GM19239 (cell line): ENCODE measurements at regions not wholly inside any gene's neighbourhood (a gene's known extent, or its start where the extent isn't known, plus 50 kb on each side); places are given as distances from the start of the nearest gene placed in this dataset.
A peak's percentile ranks its signal among the peaks of the same experiment; 100 is the strongest.

Experiments
- DNase-seq: peaks from one replicate; pipeline ENCODE4 v3.0.0; 2011; ENCODE audit warnings: low spot score; ENCODE audit not compliant: insufficient read length
- FAIRE-seq: peaks from 2 replicates; lab custom pipeline; 2011; peaks lifted over from hg19 to GRCh38; lab: Jason Lieb, UNC

DNA sequence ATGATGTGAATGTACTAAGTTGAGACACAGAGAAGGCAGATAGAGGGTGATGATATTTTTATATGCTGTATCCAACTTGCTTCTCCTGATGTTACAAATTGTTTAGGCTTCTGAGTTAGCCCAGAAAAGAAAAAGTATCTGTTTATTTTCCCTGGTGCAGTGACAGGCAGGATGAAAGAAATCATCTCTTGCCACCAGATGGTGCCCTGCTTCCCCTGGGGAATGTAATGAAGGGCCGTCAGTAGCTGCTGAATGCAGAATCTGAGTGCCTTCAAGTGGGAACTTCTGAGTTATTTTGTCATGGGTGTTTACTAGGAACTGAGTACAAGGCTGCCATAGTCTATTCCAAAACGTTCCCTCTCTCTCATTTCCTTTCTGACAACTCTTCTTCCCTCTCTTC is 525.6 kb downstream of the MBD2 start:
- FAIRE-seq: no peak
- peak; percentile 3 for DNase-seq

DNA sequence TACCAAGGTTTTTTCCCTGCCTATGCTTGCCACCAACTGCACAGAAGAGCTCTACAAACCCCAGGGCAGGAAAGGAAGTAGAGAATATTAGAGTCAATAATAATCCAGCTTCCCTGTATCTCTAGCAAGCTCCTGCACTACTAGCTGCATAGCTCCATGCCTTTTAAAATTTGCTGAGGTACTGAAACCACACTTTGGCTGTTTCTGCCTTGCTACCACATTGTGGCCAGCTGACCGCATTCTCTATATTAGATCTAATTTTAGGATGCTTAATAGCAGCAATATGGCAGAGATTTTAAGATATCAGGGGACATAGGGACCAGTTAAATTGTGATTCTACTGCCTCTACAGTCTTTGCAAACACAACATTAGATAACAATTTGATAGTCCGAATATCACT is 534.6 kb downstream of the MBD2 start:
- DNase-seq: no peak
- no peak for FAIRE-seq

DNA sequence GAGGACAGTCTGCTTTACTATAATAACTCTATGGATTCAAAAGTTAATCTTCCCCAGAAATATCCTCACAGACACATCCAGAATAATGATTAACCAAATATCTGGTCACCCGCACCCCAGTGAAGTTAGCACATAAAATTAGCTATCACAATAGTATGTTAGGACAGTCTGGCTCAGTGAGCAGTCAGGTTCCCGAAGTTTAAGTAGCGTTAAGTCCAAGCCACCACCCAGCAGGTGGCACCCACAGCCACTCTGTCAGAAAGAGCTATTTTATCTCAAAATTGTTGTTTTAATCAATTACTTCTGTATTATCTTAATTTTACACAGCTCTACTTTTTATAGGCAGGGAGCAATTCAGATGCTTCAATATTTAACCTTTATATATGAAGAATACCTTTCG is 537.5 kb downstream of the MBD2 start:
- FAIRE-seq: no peak
- DNase-seq: no peak

DNA sequence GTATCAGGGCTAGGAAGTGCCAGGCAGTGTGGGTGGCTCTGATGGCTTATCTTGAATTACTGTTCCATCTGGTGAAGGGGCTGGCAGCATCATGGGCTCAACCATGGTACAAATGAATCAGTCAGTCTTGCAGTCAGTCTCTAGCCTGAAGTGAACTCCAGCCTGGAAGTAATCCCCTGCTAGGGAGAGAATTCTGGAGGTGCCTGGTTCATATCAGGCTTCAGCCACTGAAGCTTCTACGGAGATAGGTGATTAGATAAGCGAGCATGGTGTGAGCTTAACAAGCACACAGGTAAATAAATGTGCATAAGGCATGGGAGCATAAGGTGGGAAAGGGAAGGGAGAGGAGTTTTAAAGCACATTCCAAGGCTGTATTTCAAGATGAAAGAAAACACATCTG is 541.7 kb downstream of the MBD2 start:
- FAIRE-seq: no peak
- DNase-seq: no peak

DNA sequence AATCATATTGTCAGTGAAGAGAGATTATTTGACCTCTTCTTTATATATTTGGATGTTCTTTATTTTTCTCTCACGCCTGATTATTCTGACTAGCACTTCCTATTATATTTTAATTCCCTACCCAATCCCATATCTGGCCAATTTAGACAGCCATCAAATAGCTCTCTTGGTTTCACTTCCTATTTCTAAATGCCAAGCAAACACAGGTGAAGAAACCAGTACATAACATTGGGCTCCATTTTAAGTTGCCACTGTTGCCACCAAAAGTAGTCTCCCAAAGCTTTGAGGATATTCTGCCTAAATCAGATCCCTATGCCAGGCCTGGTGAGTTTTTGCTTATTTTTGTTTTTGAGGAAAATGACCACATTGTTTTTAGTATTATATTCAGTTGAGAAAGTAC is 547.0 kb downstream of the MBD2 start:
- FAIRE-seq: no peak
- no peak for DNase-seq

DNA sequence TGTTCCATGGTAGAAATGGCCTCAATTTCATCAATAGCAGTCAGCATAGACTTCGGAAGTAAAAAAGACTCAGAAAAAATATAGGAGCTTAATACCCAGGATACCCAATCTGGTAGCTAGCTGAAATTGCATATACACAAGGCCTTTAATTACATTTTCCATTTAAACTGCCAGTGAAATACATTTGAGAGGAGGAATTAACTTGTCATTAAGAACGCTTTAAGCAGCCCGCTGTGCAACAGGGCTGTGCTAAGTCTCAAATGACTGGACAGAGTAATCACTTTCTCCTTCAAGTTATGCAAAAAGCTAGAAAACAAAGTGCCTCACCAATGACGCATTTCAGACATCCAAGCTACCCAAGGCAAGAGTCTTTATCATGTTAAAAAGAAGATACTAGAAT is 558.8 kb downstream of the MBD2 start:
- FAIRE-seq: no peak
- no peak for DNase-seq

DNA sequence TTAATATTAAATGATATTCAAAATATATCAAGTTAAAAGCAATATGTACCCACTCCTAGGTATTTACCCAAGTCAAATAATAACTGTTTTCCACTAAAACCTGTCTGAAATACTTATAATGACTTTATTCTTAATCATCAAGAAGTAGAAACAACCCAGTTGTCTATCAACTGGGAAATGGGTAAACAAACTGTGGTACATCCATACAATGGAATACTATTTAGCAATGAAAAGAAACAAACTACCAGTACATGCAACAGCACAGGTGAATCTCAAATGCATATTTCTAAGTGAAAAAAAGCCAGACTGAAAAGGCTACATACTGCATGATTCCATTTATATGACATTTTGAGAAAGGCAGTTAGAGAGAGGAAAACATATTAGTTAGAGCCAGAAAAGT is 559.9 kb downstream of the MBD2 start:
- DNase-seq: no peak
- no peak for FAIRE-seq

DNA sequence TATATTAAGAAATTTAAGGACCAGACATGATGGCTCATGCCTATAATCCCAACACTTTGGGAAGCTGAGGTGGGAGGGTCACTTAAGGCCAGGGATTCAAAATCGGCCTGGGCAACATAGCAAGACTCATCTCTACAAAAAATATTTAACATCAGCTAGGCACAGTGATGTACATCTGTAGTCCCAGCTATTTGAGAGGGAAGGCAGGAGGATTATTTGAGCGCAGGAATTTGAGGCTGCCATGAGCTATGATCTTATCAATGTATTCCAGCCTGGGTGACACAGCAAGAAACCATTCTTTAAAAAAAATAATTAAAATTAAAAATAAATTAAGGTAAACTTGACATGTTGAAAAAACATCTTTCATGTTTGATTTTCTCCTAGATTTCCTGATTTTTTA is 564.2 kb downstream of the MBD2 start:
- no peak for DNase-seq
- FAIRE-seq: no peak

DNA sequence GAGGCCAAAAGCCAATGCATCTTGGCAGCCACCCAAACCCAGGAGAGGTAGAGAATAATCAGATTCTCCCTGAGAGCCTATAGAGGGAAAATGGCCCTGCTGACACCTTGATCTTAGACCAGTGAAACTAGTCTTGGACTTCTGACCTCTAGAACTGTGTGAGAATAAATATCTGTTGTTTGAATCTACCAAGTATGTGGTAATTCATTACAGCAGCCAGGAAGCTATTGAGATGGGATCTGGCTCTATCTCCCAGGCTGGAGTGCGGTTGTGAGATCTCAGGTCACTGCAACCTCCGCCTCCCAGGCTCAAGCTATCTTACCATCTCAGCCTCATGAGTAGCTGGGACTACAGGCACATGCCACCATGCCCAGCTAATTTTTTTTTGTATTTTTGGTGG is 567.2 kb downstream of the MBD2 start:
- FAIRE-seq (no peak), DNase-seq (no peak)

DNA sequence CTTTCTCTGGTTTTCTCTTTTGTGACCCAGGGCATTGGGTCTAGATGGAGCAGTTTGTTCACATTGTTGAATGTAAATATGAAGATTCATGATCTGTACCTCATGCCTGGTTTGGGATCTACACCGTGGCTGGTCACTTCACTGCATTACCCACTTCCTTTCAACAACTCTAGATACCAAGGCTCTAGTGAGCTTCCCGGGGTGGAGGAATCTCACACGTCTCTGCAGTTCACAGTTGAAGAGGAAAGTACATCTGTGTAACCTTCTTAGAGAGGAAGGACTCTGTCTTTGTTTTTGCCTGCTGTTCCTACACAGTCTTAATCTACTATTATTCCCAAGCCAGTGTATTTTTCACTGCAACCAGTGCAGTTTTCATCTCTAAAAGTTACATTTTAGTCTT is 574.8 kb downstream of the MBD2 start:
- DNase-seq (no peak), FAIRE-seq (no peak)

DNA sequence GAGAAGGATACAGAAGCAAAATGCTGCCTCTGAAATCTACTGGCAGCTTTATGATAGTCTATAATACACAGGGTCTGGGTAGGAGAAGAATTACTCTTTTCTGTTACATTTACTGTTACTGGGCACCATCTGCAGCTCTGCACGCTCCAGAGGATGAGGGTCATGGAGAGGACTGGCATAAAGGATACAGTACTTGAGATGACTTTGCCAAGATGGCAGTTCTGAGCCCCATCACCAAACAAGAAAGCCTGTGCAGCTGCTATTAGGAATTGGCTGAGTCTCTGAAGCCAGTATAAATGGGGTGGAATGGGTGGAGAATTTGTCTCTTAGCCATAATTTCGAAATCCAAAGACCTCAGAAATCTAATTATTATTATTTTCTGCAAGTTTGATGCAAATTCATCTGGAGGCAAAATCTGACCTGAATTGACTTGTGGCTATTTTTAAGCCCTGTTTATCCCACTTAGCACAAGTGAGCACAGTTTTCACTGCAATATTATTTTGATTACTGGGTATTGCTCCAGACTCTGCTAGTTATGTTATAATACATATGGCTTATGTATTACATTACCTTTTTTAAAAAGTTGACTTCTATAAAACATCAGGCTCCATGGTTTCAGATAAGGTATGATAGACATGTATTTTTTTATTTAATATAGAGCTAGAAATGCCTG is 579.5 kb downstream of the MBD2 start:
- DNase-seq: no peak
- FAIRE-seq: no peak

DNA sequence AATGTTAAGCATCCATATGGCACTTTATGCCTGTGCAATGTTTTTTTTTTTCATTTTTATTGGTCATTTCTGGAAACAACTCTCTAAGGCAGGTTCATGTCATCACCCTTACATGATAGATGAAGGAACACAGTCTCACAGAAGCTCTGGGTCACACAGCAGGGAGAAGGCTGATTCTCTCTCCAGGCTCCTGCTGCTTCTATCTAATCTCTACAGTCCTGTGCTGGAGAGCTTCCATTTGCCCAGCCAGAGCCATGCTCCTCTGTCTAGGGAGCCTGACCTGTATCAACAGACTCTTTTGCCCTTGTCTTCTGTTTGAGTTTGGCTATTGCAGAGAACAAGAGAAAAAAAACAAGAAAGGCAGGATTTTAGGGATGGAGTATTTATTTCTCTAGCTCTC is 584.8 kb downstream of the MBD2 start:
- DNase-seq (no peak), FAIRE-seq (no peak)

DNA sequence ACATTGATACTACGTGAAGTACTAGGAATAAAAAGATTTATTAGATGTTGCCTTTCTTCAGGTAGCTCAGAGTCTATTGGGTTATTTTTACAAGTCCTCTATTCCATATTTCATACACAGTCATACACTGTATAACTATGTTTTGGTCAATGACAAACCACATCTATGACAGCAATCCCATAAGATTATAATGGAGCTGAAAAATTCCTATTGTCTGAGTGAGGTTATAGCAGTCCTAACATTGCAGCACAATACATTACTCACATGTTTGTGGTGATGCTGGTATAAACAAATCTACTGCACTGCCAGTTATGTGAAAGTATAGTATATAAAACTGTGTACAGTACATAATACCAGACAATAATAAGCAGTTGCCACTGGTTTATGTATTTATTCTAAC is 595.1 kb downstream of the MBD2 start:
- FAIRE-seq: no peak
- DNase-seq: no peak

DNA sequence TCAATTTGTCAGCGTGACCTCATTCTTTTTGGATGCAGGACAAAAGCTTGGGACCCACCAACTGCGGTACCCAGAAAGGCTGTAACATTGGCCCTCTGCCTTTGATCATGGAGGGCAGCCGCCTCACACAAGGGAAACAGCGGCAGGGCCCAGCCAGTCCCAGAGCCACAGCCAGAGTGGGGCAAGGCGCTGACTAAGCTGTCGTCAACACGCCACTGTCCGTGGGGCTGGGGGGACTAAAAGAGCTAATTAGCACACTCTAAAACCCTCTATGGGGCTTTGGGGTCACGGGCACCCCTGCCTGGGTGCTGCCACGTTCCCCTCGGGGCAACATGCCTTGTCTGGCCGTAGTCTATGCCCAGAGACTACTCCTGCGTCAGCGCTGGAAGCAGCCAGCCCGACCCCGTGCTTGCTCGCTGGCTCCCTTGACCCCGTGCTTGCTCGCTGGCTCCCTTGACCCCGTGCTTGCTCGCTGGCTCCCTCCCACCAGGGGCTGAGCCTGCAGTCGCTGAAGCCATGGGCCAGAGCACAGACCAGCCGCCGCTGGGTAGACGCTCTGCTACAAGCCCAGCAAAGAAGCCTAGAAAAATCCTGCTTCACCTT is 598.4 kb downstream of the MBD2 start:
- FAIRE-seq (no peak), DNase-seq (no peak)

DNA sequence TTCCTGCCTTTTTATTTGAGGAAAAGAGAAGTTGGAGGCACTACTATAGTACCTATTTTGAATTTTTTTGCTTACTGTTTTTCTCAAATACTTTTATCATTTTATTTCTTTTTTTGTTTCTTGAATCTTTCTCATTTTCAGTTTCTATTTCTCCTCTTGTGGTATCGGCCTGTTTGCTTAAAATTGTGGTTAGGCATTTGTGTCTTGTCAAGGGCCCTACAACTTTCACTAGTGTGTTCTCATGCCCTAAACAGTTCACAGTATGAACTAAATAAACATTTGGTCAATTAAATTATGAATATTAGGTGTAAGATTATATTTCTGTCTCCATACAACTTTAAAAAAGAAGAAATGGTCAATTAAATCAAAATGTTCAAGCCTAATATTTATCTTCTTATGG is 613.5 kb downstream of the MBD2 start:
- DNase-seq (no peak), FAIRE-seq (no peak)

DNA sequence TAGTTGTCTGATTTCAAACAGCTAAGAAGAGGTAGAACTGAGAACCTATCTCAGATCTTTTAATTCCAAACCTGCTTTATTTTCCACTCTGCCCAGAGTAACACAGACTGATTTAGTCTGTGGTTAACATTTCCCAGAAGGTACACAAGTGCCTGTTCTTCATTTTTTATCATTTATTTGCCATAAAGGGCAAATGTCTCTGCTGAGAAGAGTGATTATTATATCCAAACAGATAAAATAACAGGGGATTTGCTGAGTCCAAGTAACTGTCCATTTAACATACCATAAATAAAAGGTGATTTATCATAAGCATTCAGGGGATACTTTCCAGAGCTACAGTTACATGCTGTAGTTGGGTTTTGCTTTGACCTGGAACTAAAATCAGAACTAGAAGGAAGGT is 617.7 kb downstream of the MBD2 start:
- FAIRE-seq (no peak), DNase-seq (no peak)

DNA sequence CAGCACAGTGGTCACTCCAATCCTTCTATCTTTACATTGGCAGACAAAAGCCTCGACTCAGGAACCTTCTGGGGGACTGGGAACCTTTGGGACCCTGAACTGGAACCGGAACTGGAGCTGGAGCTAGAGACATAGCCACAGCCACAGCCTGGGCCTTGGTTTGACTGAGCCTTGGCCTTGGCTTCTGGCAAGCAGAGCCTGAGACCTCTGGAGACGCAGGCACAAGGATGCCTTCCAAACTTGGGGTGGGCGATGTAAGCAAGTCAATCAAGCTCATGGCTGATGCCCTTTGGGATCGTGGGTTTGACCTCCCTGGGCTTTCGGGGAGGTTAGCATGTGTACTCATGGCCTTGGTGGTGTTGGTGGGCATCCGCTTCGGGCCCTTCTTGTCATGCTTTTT is 619.3 kb downstream of the MBD2 start:
- DNase-seq: no peak
- no peak for FAIRE-seq

DNA sequence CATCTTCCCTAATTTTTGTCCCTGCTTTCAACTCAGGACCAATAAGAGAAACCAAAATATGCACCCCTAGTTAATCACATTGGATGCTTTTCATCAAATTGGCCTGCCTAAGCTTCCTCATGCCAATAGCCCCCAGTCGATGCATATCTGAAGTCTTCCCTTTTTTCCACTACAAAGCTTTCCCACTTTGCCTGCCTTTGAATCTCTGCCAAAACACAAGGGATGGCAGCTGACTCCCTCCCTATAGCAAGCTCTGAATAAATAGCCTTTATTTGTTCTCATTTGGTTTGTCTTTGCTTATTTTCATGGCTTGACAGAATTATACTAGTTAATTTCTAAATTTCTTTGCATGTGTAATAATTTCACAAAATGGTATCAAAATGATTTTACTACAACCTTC is 621.2 kb downstream of the MBD2 start:
- FAIRE-seq (no peak), DNase-seq (no peak)

DNA sequence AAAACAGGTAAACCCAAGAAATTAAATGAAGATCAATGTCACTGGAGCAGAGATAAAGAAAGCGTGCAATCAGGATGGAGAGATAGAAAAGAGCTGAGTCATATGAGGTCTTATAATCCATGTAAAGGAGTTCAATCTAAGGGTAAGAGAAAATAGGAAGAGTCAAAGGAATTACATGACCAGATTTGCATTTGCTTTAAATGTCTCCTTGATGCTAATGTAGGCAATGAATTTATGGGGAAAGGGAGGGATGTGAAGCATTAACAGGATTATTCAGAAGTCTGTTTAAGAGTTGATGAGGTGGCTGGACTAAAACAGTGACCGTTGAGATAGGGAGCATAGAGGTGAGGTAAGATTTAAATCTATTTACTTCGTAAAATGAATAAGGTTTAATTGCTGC is 623.1 kb downstream of the MBD2 start:
- no peak for FAIRE-seq

DNA sequence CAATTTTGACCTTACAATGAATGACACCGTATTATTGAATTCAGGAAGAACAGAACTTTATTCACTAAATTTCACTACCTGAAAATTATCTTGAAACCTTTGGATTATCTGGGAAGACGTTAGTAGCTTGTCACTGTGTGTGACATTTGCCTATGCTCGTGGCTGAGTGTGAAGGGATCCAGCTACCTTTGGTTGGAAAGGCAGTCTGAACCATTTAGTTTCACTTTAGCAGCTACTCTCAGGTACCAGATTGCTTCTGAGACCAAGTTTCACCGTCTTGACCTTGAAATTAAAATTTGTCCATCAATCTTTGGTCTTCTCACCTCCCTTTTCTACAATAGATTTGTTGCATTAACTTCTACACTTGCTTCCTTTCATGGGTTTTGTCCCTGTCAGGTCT is 637.5 kb downstream of the MBD2 start:
- FAIRE-seq (no peak), DNase-seq (no peak)

More for the DNA sequence above, 623.1 kb downstream of the MBD2 start:
- DNase-seq: no peak
